Mucosa of gallbladder (tissue), 1 donor: ENCODE measurements at regions not wholly inside any gene's neighbourhood (a gene's known extent, or its start where the extent isn't known, plus 50 kb on each side); places are given as distances from the start of the nearest gene placed in this dataset.
A peak's percentile ranks its signal among the peaks of the same experiment; 100 is the strongest.

Experiments used
- DNase-seq: peaks from one replicate; pipeline ENCODE4 v3.0.0-alpha.2; 2020; ENCODE audit warnings: low spot score
- donor health status: DM: no; HTN: no; CAD: no.

GRCh38 chr2:195498176-195498575, 158.8 kb upstream of the SLC39A10 start:
- DNase-seq = peak; percentile 38

GRCh38 chr2:195496991-195497390, 160.0 kb upstream of the SLC39A10 start:
- no peak for DNase-seq

GRCh38 chr2:195495966-195496365, 161.1 kb upstream of the SLC39A10 start:
- no peak for DNase-seq

GRCh38 chr2:195495351-195495750, 161.7 kb upstream of the SLC39A10 start:
- no peak for DNase-seq

GRCh38 chr2:195494451-195494850, 162.6 kb upstream of the SLC39A10 start:
- DNase-seq = no peak

GRCh38 chr2:195493416-195493815, 163.6 kb upstream of the SLC39A10 start:
- no peak for DNase-seq

GRCh38 chr2:195490319-195490718, 166.7 kb upstream of the SLC39A10 start:
- no peak for DNase-seq

GRCh38 chr2:195489101-195489500, 167.9 kb upstream of the SLC39A10 start:
- DNase-seq = no peak

GRCh38 chr2:195488567-195488966, 168.5 kb upstream of the SLC39A10 start:
- DNase-seq = no peak

GRCh38 chr2:195486987-195487644, 169.9 kb upstream of the SLC39A10 start:
- DNase-seq = no peak

- no peak for DNase-seq
These were observed 170.5 kb upstream of the SLC39A10 start for GRCh38 chr2:195486520-195486919.

- no peak for DNase-seq
These were observed 175.0 kb upstream of the SLC39A10 start for GRCh38 chr2:195482010-195482409.

GRCh38 chr2:195480121-195480520, 176.9 kb upstream of the SLC39A10 start:
- no peak for DNase-seq

- no peak for DNase-seq
These were observed 177.6 kb upstream of the SLC39A10 start for GRCh38 chr2:195479407-195479806.

- no peak for DNase-seq
These were observed 179.0 kb upstream of the SLC39A10 start for GRCh38 chr2:195477996-195478382.

- no peak for DNase-seq
These were observed 179.6 kb upstream of the SLC39A10 start for GRCh38 chr2:195477248-195477995.

GRCh38 chr2:195475336-195475735, 181.7 kb upstream of the SLC39A10 start:
- no peak for DNase-seq

- no peak for DNase-seq
These were observed 183.2 kb upstream of the SLC39A10 start for GRCh38 chr2:195473862-195474261.

- no peak for DNase-seq
These were observed 184.4 kb upstream of the SLC39A10 start for GRCh38 chr2:195472501-195473234.

GRCh38 chr2:195471807-195472206, 185.2 kb upstream of the SLC39A10 start:
- DNase-seq = no peak

GRCh38 chr2:195471163-195471562, 185.9 kb upstream of the SLC39A10 start:
- no peak for DNase-seq

- DNase-seq = no peak
These were observed 186.4 kb upstream of the SLC39A10 start for GRCh38 chr2:195470622-195471021.

- no peak for DNase-seq
These were observed 188.3 kb upstream of the SLC39A10 start for GRCh38 chr2:195468771-195469170.
